NCI-H748 (cell line): ENCODE measurements at regions not wholly inside any gene's neighbourhood (a gene's known extent, or its start where the extent isn't known, plus 50 kb on each side); places are given as distances from the start of the nearest gene placed in this dataset.

Experiments used
- DNase-seq: peaks from one replicate; lab custom pipeline; 2025; ENCODE audit not compliant: unreplicated experiment; lab: John Stamatoyannopoulos, UW

- no peak for DNase-seq
Measured at GRCh38 chr5:109476292-109476691, 66.5 kb upstream of the PJA2 start.

- DNase-seq: no peak
Measured at GRCh38 chr5:109469896-109470662, 60.3 kb upstream of the PJA2 start.

- peak; percentile 96 for DNase-seq
Measured at GRCh38 chr5:109468737-109469420, 59.1 kb upstream of the PJA2 start.

- DNase-seq: peak; percentile 42
Measured at GRCh38 chr5:109468288-109468676, 58.5 kb upstream of the PJA2 start.

- peak; percentile 6 for DNase-seq
Measured at GRCh38 chr5:109467058-109467457, 57.3 kb upstream of the PJA2 start.
